Lower lobe of right lung (tissue), 2 donors: ENCODE measurements at regions not wholly inside any gene's neighbourhood (a gene's known extent, or its start where the extent isn't known, plus 50 kb on each side); places are given as distances from the start of the nearest gene placed in this dataset.

Source experiments
- ATAC-seq, 2 donors: fragments of 200-7000 bp; cut with Tn5 transposase; one replicate each; pipeline ENCODE4 v1.9.1; 2020 to 2022; ENCODE audit warnings: mild to moderate bottlenecking in 2 of 2, moderate library complexity in 2 of 2
- DNase-seq: peaks from one replicate; pipeline ENCODE4 v3.0.0-alpha.2; 2020
- H3K27ac ChIP-seq: fragments of 200-600 bp; one replicate; pipeline ENCODE4 v1.8.0; 2022
- H3K27me3 ChIP-seq: fragments of 200-600 bp; one replicate; pipeline ENCODE4 v1.8.0; 2022; ENCODE audit warnings: low read depth
- H3K36me3 ChIP-seq: fragments of 200-600 bp; one replicate; pipeline ENCODE4 v1.8.0; 2022; ENCODE audit warnings: mild to moderate bottlenecking
- H3K4me1 ChIP-seq: fragments of 200-600 bp; one replicate; pipeline ENCODE4 v1.8.0; 2022
- H3K4me3 ChIP-seq: fragments of 200-600 bp; one replicate; pipeline ENCODE4 v1.8.0; 2022; ENCODE audit warnings: mild to moderate bottlenecking
- H3K9me3 ChIP-seq: fragments of 200-600 bp; one replicate; pipeline ENCODE4 v1.8.0; 2022
- intact Hi-C: fragments of 100-400 bp; cut with DNase I; formaldehyde crosslinking; loops from one replicate; pipeline ENCODE4 v1.11.0; 2022
- TF ChIP-seq, protein P1 (sequence below): fragments of 200-600 bp; IDR thresholded peaks from one replicate; pipeline ENCODE4 v1.8.0; 2022; ENCODE audit warnings: antibody characterized with exemption, mild to moderate bottlenecking
- donor health status: DM: no; HTN: yes; CAD: no; lungs with severe emphysema.

DNA sequence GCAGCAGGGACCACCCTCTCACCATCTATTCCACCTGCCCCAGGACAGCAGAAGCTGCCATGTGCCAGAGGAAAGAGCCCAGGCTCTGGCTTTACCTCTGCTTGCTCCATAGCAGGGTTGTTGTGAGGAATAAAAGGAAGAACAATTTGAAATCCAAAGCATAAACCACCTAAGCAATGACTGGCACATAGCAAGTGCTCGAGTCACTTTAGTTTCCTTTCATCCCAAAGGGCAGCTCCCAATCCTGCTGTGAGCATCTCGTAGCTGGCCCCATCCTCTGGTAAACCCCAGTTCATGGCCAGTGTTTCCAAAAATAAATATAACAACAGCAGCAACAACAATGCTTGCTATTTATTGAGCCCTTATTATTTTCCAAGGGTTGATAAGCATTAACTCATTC is 923.5 kb downstream of the EPHA4 start:
- no peaks in the 10 kb centered on the region for H3K4me1 ChIP-seq
- H3K9me3 ChIP-seq = no peaks in the 10 kb centered on the region
- no peak overlapping the region for H3K4me3 ChIP-seq
- intact Hi-C loops = no loop called here
- DNase-seq (no peak), ATAC-seq (no peak)
- TF ChIP-seq, protein P1, sequence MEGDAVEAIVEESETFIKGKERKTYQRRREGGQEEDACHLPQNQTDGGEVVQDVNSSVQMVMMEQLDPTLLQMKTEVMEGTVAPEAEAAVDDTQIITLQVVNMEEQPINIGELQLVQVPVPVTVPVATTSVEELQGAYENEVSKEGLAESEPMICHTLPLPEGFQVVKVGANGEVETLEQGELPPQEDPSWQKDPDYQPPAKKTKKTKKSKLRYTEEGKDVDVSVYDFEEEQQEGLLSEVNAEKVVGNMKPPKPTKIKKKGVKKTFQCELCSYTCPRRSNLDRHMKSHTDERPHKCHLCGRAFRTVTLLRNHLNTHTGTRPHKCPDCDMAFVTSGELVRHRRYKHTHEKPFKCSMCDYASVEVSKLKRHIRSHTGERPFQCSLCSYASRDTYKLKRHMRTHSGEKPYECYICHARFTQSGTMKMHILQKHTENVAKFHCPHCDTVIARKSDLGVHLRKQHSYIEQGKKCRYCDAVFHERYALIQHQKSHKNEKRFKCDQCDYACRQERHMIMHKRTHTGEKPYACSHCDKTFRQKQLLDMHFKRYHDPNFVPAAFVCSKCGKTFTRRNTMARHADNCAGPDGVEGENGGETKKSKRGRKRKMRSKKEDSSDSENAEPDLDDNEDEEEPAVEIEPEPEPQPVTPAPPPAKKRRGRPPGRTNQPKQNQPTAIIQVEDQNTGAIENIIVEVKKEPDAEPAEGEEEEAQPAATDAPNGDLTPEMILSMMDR = no peak
- no peak overlapping the region for H3K27ac ChIP-seq
- H3K27me3 ChIP-seq = no peaks in the 10 kb centered on the region
- no peaks in the 10 kb centered on the region for H3K36me3 ChIP-seq

DNA sequence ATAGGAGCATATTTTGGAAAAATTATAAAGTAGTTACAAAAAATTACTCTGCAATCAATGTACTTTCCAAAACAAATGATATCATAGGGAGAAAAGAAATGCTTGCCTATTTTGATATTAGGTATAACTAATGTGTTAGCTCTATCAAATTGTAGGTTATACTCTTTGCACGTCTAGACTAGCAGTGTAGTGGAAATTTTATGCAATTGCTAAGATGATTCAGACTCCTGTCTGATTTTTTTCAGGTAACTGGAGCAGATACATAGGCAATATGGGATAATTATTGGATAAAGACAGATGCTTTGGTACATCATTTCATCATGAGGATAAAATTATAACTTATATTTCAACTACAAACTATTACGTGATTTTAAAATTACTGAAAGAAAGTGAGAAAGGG is 918.3 kb downstream of the EPHA4 start:
- H3K27me3 ChIP-seq = no peaks in the 10 kb centered on the region
- intact Hi-C loops = no loop called here
- no peaks in the 10 kb centered on the region for H3K36me3 ChIP-seq
- no peak overlapping the region for H3K4me3 ChIP-seq
- no peaks in the 10 kb centered on the region for H3K9me3 ChIP-seq
- no peaks in the 10 kb centered on the region for H3K4me1 ChIP-seq
- H3K27ac ChIP-seq = no peak overlapping the region
- ATAC-seq = no peak
- DNase-seq = no peak
- TF ChIP-seq, protein P1 = no peak

DNA sequence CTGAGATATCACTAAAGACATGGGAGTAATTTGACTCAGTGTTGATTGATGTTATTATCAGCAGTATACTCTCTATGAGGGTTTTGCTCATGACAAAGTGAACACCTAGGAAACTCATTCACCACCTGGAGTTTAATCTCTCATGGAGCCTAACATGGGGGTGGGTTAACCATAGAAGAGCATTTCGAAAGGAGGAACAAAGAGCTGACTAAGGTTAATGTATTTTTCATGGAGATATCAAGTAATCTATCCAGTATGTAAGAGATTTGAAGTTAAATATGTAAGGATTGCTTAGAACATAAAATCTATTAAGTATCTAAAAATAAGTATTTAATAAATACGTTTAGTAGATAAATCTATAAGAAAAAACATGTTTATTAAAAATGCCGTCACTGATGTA is 917.8 kb downstream of the EPHA4 start:
- TF ChIP-seq, protein P1 = no peak
- Histone ChIP-seq H3K9me3 (no peaks in the 10 kb centered on the region), H3K27me3 (no peaks in the 10 kb centered on the region), H3K27ac (no peak overlapping the region), H3K4me1 (no peaks in the 10 kb centered on the region), H3K36me3 (no peaks in the 10 kb centered on the region), H3K4me3 (no peak overlapping the region)
- ATAC-seq (no peak), DNase-seq (no peak)
- intact Hi-C loops = no loop called here

DNA sequence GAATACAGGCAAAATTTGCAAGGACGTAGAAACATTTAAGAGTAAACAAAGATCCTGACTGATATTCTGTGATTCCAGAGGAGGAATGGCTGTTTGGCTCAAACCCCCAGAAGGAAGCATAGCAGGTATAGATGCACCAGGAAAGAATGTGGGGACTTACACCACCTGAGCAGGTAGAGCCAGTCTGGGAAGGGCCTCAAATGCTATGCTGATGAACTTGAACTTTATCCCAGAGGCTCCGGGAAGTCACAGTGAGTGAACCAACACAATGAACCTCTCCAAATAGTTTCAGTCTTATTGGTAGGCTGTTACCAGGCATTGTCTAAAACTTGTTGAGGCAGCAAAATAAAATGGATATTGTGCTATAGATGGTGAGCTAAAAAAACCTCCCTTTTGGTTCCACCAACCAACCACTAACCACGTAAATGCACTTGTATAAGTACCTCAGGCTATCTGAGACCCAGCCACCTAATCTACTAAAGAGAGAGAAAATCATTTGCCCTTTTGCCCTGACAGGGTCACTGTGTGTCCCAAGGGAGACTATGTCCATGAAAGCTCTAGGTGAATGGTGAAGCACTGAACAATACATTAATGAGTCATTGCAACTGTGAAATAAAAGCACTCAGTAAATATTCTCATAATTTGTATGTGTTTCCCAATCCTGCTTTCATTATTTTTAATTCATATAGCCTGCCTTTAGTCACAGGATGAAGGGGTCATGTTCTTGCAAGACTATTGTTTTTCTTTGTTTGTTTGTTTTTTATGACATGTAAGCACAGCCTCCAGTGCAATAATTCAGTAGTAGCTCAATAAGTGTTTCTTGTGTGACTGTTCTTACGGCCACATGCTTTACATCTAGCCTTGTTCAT is 911.6 kb downstream of the EPHA4 start:
- TF ChIP-seq, protein P1 = no peak
- intact Hi-C loops = no loop called here
- no peak for DNase-seq
- no peaks in the 10 kb centered on the region for H3K27me3 ChIP-seq
- no peaks in the 10 kb centered on the region for H3K4me1 ChIP-seq
- ATAC-seq = peak in 1 of 2 donors; percentile 29
- no peaks in the 10 kb centered on the region for H3K36me3 ChIP-seq
- H3K27ac ChIP-seq = no peak overlapping the region
- no peaks in the 10 kb centered on the region for H3K9me3 ChIP-seq
- H3K4me3 ChIP-seq = no peak overlapping the region

DNA sequence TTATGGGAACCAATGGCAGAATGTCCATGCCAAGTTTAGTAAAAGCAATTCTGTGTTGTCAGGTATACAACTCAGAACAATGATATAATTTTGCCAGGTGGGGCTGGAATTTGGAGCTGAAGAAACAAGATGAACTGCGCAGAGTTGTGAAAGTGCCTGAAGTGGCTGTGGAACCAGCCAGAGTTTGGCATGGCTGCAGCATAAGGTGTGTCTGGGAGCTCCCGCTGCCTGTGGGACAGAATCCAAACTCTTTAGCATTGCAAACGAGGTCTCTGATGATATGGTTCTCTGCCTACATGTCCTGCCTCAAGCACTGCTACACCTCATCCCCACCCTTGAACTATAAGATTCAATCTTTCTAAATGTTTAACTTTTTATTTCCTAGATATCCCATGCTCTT is 909.7 kb downstream of the EPHA4 start:
- Histone ChIP-seq H3K4me1 (no peaks in the 10 kb centered on the region), H3K27me3 (no peaks in the 10 kb centered on the region), H3K27ac (no peak overlapping the region), H3K9me3 (no peaks in the 10 kb centered on the region), H3K4me3 (no peak overlapping the region), H3K36me3 (no peaks in the 10 kb centered on the region)
- ATAC-seq (no peak), DNase-seq (no peak)
- TF ChIP-seq, protein P1 = no peak
- intact Hi-C loops = no loop called here
